WTC11 (cell line): ENCODE measurements at regions not wholly inside any gene's neighbourhood (a gene's known extent, or its start where the extent isn't known, plus 50 kb on each side); places are given as distances from the start of the nearest gene placed in this dataset.

ENCODE experiments used
- ATAC-seq: fragments of 200-7000 bp; cut with Tn5 transposase; 2 replicates; pipeline ENCODE4 v1.10.0; 2021; ENCODE audit warnings: mild to moderate bottlenecking, moderate library complexity
- CTCF ChIA-PET: fragments of 300-600 bp; sonication (Branson Sonifier 250); formaldehyde crosslinking; loops from one replicate; lab custom pipeline; 2021; ENCODE audit warnings: antibody characterized with exemption; lab: Charles Lee
- POLR2A ChIA-PET: fragments of 350-600 bp; sonication (Branson Sonifier 250); formaldehyde crosslinking; loops from one replicate; lab custom pipeline; 2021; ENCODE audit warnings: antibody characterized with exemption; lab: Charles Lee
- DNase-seq: peaks from one replicate; pipeline ENCODE4 v3.0.0; 2021; ENCODE audit warnings: low spot score
- H3K27ac Mint-ChIP-seq: 2 replicates; pipeline ENCODE4 v1.8.0; 2021; ENCODE audit warnings: mixed read lengths
- H3K27me3 Mint-ChIP-seq: 2 replicates; pipeline ENCODE4 v1.8.0; 2021; ENCODE audit warnings: low read depth, mild to moderate bottlenecking, moderate library complexity, mixed read lengths
- H3K36me3 Mint-ChIP-seq: 2 replicates; pipeline ENCODE4 v1.8.0; 2021; ENCODE audit warnings: mixed read lengths
- H3K4me1 Mint-ChIP-seq: 2 replicates; pipeline ENCODE4 v1.8.0; 2022; ENCODE audit warnings: mixed read lengths
- H3K4me3 Mint-ChIP-seq: 2 replicates; pipeline ENCODE4 v1.8.0; 2021; ENCODE audit warnings: mild to moderate bottlenecking, moderate library complexity, mixed read lengths
- H3K9me3 Mint-ChIP-seq: 2 replicates; pipeline ENCODE4 v1.8.0; 2021; ENCODE audit warnings: mixed read lengths
- ATF1 ChIP-seq: sonication (generic); formaldehyde crosslinking; IDR thresholded peaks from 2 replicates; pipeline ENCODE4 v1.8.1; 2023; ENCODE audit warnings: mild to moderate bottlenecking, moderate library complexity, missing genetic modification reagents
- ELF4 ChIP-seq: sonication (generic); formaldehyde crosslinking; IDR thresholded peaks from 2 replicates; pipeline ENCODE4 v1.8.1; 2022; ENCODE audit warnings: low read depth, mild to moderate bottlenecking, moderate library complexity, missing genetic modification reagents
- EMX1 ChIP-seq: fragments of 250-450 bp; sonication (Bioruptor Pico); IDR thresholded peaks from 2 replicates; pipeline ENCODE4 v1.8.0; 2021; ENCODE audit warnings: mild to moderate bottlenecking
- ERG ChIP-seq: fragments of 250-450 bp; sonication (Bioruptor Pico); IDR thresholded peaks from 2 replicates; pipeline ENCODE4 v1.8.0; 2021; ENCODE audit warnings: mild to moderate bottlenecking
- ESRRA ChIP-seq: sonication (generic); formaldehyde crosslinking; IDR thresholded peaks from 2 replicates; pipeline ENCODE4 v1.8.1; 2022; ENCODE audit warnings: mild to moderate bottlenecking, missing genetic modification reagents, borderline replicate concordance
- ETV6 ChIP-seq: sonication (generic); formaldehyde crosslinking; IDR thresholded peaks from 2 replicates; pipeline ENCODE4 v1.8.1; 2022; ENCODE audit warnings: mild to moderate bottlenecking, missing genetic modification reagents
- FOXJ3 ChIP-seq: sonication (generic); formaldehyde crosslinking; IDR thresholded peaks from 2 replicates; pipeline ENCODE4 v1.9.0; 2021; ENCODE audit warnings: missing genetic modification reagents, mild to moderate bottlenecking, borderline replicate concordance
- FOXK1 ChIP-seq: sonication (generic); formaldehyde crosslinking; IDR thresholded peaks from 2 replicates; pipeline ENCODE4 v1.8.0; 2022; ENCODE audit warnings: mild to moderate bottlenecking, moderate library complexity, missing genetic modification reagents
- FOXP1 ChIP-seq: sonication (generic); formaldehyde crosslinking; IDR thresholded peaks from 2 replicates; pipeline ENCODE4 v1.8.0; 2022; ENCODE audit warnings: missing genetic modification reagents, mild to moderate bottlenecking, moderate library complexity, borderline replicate concordance
- GRHL2 ChIP-seq: fragments of 250-450 bp; sonication (Bioruptor Pico); IDR thresholded peaks from 2 replicates; pipeline ENCODE4 v1.8.0; 2022; ENCODE audit warnings: mild to moderate bottlenecking, moderate library complexity; ENCODE audit not compliant: insufficient replicate concordance, severe bottlenecking
- MYBL2 ChIP-seq: sonication (generic); formaldehyde crosslinking; IDR thresholded peaks from 2 replicates; pipeline ENCODE4 v1.8.1; 2023; ENCODE audit warnings: mild to moderate bottlenecking, moderate library complexity, missing genetic modification reagents
- NFYB ChIP-seq: sonication (generic); formaldehyde crosslinking; conservative IDR thresholded peaks from 2 replicates; pipeline ENCODE4 v1.8.0; 2022; ENCODE audit warnings: low read depth, missing genetic modification reagents
- NR3C1 ChIP-seq: sonication (generic); formaldehyde crosslinking; conservative IDR thresholded peaks from 2 replicates; pipeline ENCODE4 v1.8.1; 2023; ENCODE audit warnings: low read depth, mild to moderate bottlenecking, missing genetic modification reagents
- OVOL2 ChIP-seq: fragments of 250-450 bp; sonication (Bioruptor Pico); IDR thresholded peaks from 2 replicates; pipeline ENCODE4 v1.9.0; 2021; ENCODE audit warnings: mild to moderate bottlenecking, borderline replicate concordance
- PRRX2 ChIP-seq: fragments of 250-450 bp; sonication (Bioruptor Pico); IDR thresholded peaks from 2 replicates; pipeline ENCODE4 v1.8.0; 2021; ENCODE audit warnings: mild to moderate bottlenecking
- RORB ChIP-seq: fragments of 250-450 bp; sonication (Bioruptor Pico); IDR thresholded peaks from 2 replicates; pipeline ENCODE4 v1.9.0; 2021; ENCODE audit warnings: mild to moderate bottlenecking
- SMAD3 ChIP-seq: sonication (generic); formaldehyde crosslinking; IDR thresholded peaks from 2 replicates; pipeline ENCODE4 v1.8.0; 2022; ENCODE audit warnings: missing genetic modification reagents, mild to moderate bottlenecking, borderline replicate concordance
- SMAD4 ChIP-seq: sonication (generic); formaldehyde crosslinking; IDR thresholded peaks from 2 replicates; pipeline ENCODE4 v1.8.0; 2022; ENCODE audit warnings: mild to moderate bottlenecking, missing genetic modification reagents
- TEAD1 ChIP-seq: sonication (generic); formaldehyde crosslinking; IDR thresholded peaks from 2 replicates; pipeline ENCODE4 v1.8.0; 2022; ENCODE audit warnings: mild to moderate bottlenecking, missing genetic modification reagents
- TEAD4 ChIP-seq: sonication (generic); formaldehyde crosslinking; IDR thresholded peaks from 2 replicates; pipeline ENCODE4 v1.8.0; 2022; ENCODE audit warnings: mild to moderate bottlenecking, missing genetic modification reagents
- USF1 ChIP-seq: sonication (generic); formaldehyde crosslinking; IDR thresholded peaks from 2 replicates; pipeline ENCODE4 v1.8.0; 2022; ENCODE audit warnings: mild to moderate bottlenecking, missing genetic modification reagents
- ZNF396 ChIP-seq: fragments of 250-450 bp; sonication (Bioruptor Pico); IDR thresholded peaks from 2 replicates; pipeline ENCODE4 v1.8.0; 2021; ENCODE audit warnings: mild to moderate bottlenecking, moderate library complexity, borderline replicate concordance
- ZNF512 ChIP-seq: sonication (generic); formaldehyde crosslinking; IDR thresholded peaks from 2 replicates; pipeline ENCODE4 v1.8.1; 2022; ENCODE audit warnings: missing genetic modification reagents, borderline replicate concordance
- ZNF671 ChIP-seq: fragments of 250-450 bp; sonication (Bioruptor Pico); IDR thresholded peaks from 2 replicates; pipeline ENCODE4 v1.8.0; 2021; ENCODE audit warnings: mild to moderate bottlenecking
- TF ChIP-seq, protein P1 (sequence below): fragments of 250-450 bp; sonication (Bioruptor Pico); conservative IDR thresholded peaks from 2 replicates; pipeline ENCODE4 v1.9.0; 2021; ENCODE audit warnings: mild to moderate bottlenecking
- TF ChIP-seq, protein P2 (sequence below): sonication (generic); formaldehyde crosslinking; IDR thresholded peaks from 2 replicates; pipeline ENCODE4 v1.8.1; 2023; ENCODE audit warnings: mild to moderate bottlenecking, missing genetic modification reagents, moderate library complexity
- TF ChIP-seq, protein P3 (sequence below): sonication (generic); formaldehyde crosslinking; conservative IDR thresholded peaks from 2 replicates; pipeline ENCODE4 v1.8.1; 2022; ENCODE audit warnings: mild to moderate bottlenecking, missing genetic modification reagents
- TF ChIP-seq, protein P4 (sequence below): sonication (generic); formaldehyde crosslinking; IDR thresholded peaks from 2 replicates; pipeline ENCODE4 v1.8.0; 2022; ENCODE audit warnings: mild to moderate bottlenecking, missing genetic modification reagents

DNA sequence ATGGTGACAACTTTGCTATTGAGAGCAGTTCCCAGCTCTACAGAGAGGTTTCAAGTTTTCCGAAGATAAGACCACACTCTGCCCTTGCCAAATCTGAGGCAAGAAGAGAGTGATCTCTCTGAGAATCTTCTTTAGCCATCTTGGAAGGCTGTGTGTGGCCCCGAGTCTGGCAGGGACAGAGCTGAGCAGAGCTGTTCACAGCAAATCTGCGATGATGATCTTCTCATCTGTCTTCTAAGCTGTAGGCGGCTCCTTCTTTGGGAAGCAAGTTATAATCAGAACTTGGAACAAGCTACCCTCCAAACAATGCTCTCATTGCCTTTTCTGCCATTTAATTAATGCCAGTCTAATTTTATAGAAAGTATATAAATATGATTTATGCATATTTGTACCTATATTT is 379.0 kb upstream of the MEF2C start:
- no peak for TF ChIP-seq TEAD4
- no peak for TF ChIP-seq ATF1
- no peak for TF ChIP-seq FOXJ3 (CRISPR knock-in tag)
- TF ChIP-seq ERG (CRISPR knock-in tag) = no peak
- TF ChIP-seq TEAD1 (CRISPR knock-in tag) = no peak
- TF ChIP-seq PRRX2 (CRISPR knock-in tag) = no peak
- no peak for TF ChIP-seq ESRRA
- TF ChIP-seq SMAD4 (CRISPR knock-in tag) = no peak
- no peak for TF ChIP-seq ZNF671 (CRISPR knock-in tag)
- TF ChIP-seq, protein P1, sequence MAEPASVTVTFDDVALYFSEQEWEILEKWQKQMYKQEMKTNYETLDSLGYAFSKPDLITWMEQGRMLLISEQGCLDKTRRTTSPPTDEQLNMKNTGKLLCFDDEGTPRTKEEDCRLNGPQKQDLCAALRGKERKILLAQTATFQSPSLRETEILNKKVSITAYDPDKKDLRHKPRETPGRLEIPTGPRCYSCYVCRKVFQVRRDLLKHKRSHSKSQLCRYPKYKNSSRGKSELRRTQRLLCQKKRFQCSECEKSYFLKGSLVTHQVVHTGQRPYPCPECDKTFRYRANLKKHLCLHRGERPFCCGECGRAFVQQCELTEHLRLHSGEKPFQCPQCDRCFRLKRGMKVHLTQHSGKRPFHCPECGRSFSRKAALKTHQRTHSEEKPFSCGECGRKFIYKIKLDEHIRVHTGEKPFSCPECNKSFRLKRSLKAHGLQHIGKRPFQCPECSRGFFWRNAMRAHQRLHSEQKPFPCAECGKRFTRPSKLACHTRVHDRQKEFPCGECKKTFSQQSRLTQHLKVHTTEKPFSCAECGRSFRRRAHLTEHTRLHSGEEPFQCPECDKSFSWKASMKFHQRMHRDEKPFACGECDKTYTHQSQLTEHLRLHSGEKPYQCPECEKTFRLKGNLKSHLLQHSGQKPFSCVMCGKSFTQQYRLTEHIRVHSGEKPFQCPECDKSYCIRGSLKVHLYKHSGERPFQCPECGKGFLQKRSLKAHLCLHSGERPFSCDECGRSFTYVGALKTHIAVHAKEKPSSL = no peak
- no peak for TF ChIP-seq NFYB (CRISPR knock-in tag)
- H3K9me3 Mint-ChIP-seq = no peaks in the 10 kb centered on the region
- DNase-seq = no peak
- H3K27ac Mint-ChIP-seq = no peak overlapping the region
- ChIA-PET CTCF (no interaction called here), POLR2A (no interaction called here)
- H3K27me3 Mint-ChIP-seq = no peaks in the 10 kb centered on the region
- no peak overlapping the region for H3K4me3 Mint-ChIP-seq
- H3K36me3 Mint-ChIP-seq = no peaks in the 10 kb centered on the region
- H3K4me1 Mint-ChIP-seq = no peaks in the 10 kb centered on the region
- ATAC-seq = no peak

- POLR2A ChIA-PET = no interaction called here
- ATAC-seq (no peak), DNase-seq (no peak)
- Mint-ChIP-seq H3K4me3 (no peak overlapping the region), H3K27ac (no peak overlapping the region), H3K4me1 (no peaks in the 10 kb centered on the region), H3K9me3 (peaks cover 10% of the 10 kb centered on the region), H3K27me3 (no peaks in the 10 kb centered on the region), H3K36me3 (peaks cover 8% of the 10 kb centered on the region)
- CTCF ChIA-PET = no interaction called here
- TF ChIP-seq ZNF396 (CRISPR knock-in tag) = no peak
- TF ChIP-seq SMAD3 (CRISPR knock-in tag) = no peak
- TF ChIP-seq ZNF512 = no peak
- no peak for TF ChIP-seq MYBL2 (CRISPR knock-in tag)
- no peak for TF ChIP-seq FOXP1
- TF ChIP-seq EMX1 (CRISPR knock-in tag) = no peak
- TF ChIP-seq USF1 (CRISPR knock-in tag) = no peak
- TF ChIP-seq RORB (CRISPR knock-in tag) = no peak
- TF ChIP-seq, protein P2, sequence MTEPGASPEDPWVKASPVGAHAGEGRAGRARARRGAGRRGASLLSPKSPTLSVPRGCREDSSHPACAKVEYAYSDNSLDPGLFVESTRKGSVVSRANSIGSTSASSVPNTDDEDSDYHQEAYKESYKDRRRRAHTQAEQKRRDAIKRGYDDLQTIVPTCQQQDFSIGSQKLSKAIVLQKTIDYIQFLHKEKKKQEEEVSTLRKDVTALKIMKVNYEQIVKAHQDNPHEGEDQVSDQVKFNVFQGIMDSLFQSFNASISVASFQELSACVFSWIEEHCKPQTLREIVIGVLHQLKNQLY = no peak
- TF ChIP-seq, protein P3, sequence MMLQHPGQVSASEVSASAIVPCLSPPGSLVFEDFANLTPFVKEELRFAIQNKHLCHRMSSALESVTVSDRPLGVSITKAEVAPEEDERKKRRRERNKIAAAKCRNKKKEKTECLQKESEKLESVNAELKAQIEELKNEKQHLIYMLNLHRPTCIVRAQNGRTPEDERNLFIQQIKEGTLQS (CRISPR knock-in tag) = no peak
- no peak for TF ChIP-seq ETV6 (CRISPR knock-in tag)
- TF ChIP-seq, protein P4, sequence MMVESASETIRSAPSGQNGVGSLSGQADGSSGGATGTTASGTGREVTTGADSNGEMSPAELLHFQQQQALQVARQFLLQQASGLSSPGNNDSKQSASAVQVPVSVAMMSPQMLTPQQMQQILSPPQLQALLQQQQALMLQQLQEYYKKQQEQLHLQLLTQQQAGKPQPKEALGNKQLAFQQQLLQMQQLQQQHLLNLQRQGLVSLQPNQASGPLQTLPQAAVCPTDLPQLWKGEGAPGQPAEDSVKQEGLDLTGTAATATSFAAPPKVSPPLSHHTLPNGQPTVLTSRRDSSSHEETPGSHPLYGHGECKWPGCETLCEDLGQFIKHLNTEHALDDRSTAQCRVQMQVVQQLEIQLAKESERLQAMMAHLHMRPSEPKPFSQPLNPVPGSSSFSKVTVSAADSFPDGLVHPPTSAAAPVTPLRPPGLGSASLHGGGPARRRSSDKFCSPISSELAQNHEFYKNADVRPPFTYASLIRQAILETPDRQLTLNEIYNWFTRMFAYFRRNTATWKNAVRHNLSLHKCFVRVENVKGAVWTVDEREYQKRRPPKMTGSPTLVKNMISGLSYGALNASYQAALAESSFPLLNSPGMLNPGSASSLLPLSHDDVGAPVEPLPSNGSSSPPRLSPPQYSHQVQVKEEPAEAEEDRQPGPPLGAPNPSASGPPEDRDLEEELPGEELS (CRISPR knock-in tag) = no peak
- no peak for TF ChIP-seq FOXJ3 (CRISPR knock-in tag)
- no peak for TF ChIP-seq GRHL2 (CRISPR knock-in tag)
- TF ChIP-seq FOXK1 (CRISPR knock-in tag) = no peak
- no peak for TF ChIP-seq OVOL2 (CRISPR knock-in tag)
- TF ChIP-seq NR3C1 = no peak
- no peak for TF ChIP-seq NFYB (CRISPR knock-in tag)
- TF ChIP-seq ATF1 = no peak
- no peak for TF ChIP-seq ELF4 (CRISPR knock-in tag)
Measured at GRCh38 chr5:89260254-89260653, 377.3 kb upstream of the MEF2C start.
